Testis (tissue), 2 donors: ENCODE measurements at regions not wholly inside any gene's neighbourhood (a gene's known extent, or its start where the extent isn't known, plus 50 kb on each side); places are given as distances from the start of the nearest gene placed in this dataset.

Experiments
- DNase-seq: peaks from one replicate; pipeline ENCODE4 v3.0.0-alpha.2; 2019
- H3K27ac ChIP-seq, 2 donors: fragments of 200-600 bp; sonication (generic); one replicate each; pipeline ENCODE4 v1.5.1; 2019
- H3K27me3 ChIP-seq: fragments of 200-600 bp; sonication (generic); one replicate; pipeline ENCODE4 v1.5.1; 2019
- H3K36me3 ChIP-seq: fragments of 200-600 bp; sonication (generic); one replicate; pipeline ENCODE4 v1.5.1; 2017; ENCODE audit warnings: low read depth; ENCODE audit errors: missing control alignments
- H3K4me1 ChIP-seq: fragments of 200-600 bp; sonication (generic); one replicate; pipeline ENCODE4 v1.5.1; 2019
- H3K4me3 ChIP-seq, 2 donors: fragments of 200-600 bp; sonication (generic); one replicate each; pipeline ENCODE4 v1.5.1; 2017 to 2019
- H3K9me3 ChIP-seq: fragments of 200-600 bp; sonication (generic); one replicate; pipeline ENCODE4 v1.5.1; 2017
- CTCF ChIP-seq, 3 experiments: fragments of 450-650 bp in 2 of 3; fragments of 200-600 bp in 1 of 3; sonication (generic) in 1 of 3; IDR thresholded peaks; one replicate each; pipeline ENCODE4 v1.5.1; 2016 to 2019; ENCODE audit warnings: antibody characterized with exemption in 3 of 3, mild to moderate bottlenecking in 2 of 3, moderate library complexity in 1 of 3
- POLR2A ChIP-seq: fragments of 450-650 bp; IDR thresholded peaks from one replicate; pipeline ENCODE4 v1.6.1; 2017; ENCODE audit warnings: antibody characterized with exemption, mild to moderate bottlenecking, moderate library complexity
- WGBS, 2 donors: methylation state at CpG; one replicate each; pipeline ENCODE4 v1.1.5; 2018; 5-methylcytosine and 5-hydroxymethylcytosine counted together
- intact Hi-C: fragments of 100-400 bp; cut with DNase I; formaldehyde crosslinking; loops from one replicate; pipeline ENCODE4 v1.15.1; 2023; ENCODE audit warnings: low total_unique reads

DNA sequence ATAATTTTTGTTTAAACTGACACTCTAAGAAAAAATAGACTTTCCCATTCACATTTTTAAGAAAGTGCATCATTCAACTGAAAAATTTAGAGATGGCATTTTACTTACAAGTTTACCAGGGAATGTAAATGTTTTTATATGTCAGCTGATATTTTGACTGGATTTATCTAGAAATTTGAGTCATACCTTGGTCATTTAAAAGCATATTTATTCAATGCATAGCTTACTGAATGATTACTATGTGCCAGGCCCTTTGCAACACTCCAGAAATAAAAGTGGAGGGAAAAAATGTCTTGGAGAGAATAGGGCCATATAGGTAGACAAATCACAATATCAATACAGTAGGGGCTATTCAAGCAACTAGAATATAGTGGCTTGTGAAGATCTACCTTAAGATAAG, 98.4 kb upstream of the FAM3C start:
- TF ChIP-seq CTCF (IDR thresholded peaks at IDR 0.05) (no peak), POLR2A (no peak)
- no peak for DNase-seq
- no peak overlapping the region for H3K4me3 ChIP-seq
- intact Hi-C loops: no loop called here
- no peaks in the 10 kb centered on the region for H3K27me3 ChIP-seq
- H3K4me1 ChIP-seq: no peaks in the 10 kb centered on the region
- no peaks in the 10 kb centered on the region for H3K9me3 ChIP-seq
- H3K36me3 ChIP-seq: no peaks in the 10 kb centered on the region
- no peak overlapping the region for H3K27ac ChIP-seq

GRCh38 chr7:121493553-121493952, 97.4 kb upstream of the FAM3C start:
- no peak overlapping the region for H3K4me3 ChIP-seq
- H3K9me3 ChIP-seq: no peaks in the 10 kb centered on the region
- intact Hi-C loops: no loop called here
- no peak for DNase-seq
- no peaks in the 10 kb centered on the region for H3K4me1 ChIP-seq
- WGBS, 2 donors: 72 to 73% methylated on average over 1 of the region's 1 CpG
- H3K27ac ChIP-seq: no peak overlapping the region
- H3K36me3 ChIP-seq: no peaks in the 10 kb centered on the region
- TF ChIP-seq POLR2A (no peak), CTCF (IDR thresholded peaks at IDR 0.05) (no peak)
- no peaks in the 10 kb centered on the region for H3K27me3 ChIP-seq

GRCh38 chr7:121490309-121490708, 94.2 kb upstream of the FAM3C start:
- TF ChIP-seq POLR2A (no peak), CTCF (IDR thresholded peaks at IDR 0.05) (no peak)
- no peak for DNase-seq
- H3K27me3 ChIP-seq: no peaks in the 10 kb centered on the region
- H3K4me3 ChIP-seq: no peak overlapping the region
- no peaks in the 10 kb centered on the region for H3K9me3 ChIP-seq
- no peaks in the 10 kb centered on the region for H3K4me1 ChIP-seq
- no peaks in the 10 kb centered on the region for H3K36me3 ChIP-seq
- H3K27ac ChIP-seq: no peak overlapping the region
- intact Hi-C loops: no loop called here
- WGBS, 2 donors: 86 to 90% methylated on average over 5 of the region's 5 CpGs

GRCh38 chr7:121489440-121489839, 93.3 kb upstream of the FAM3C start:
- 81 to 91% methylated on average over 2 of the region's 2 CpGs for WGBS, 2 donors
- TF ChIP-seq POLR2A (no peak), CTCF (IDR thresholded peaks at IDR 0.05) (no peak)

GRCh38 chr7:121488111-121488650, 92.1 kb upstream of the FAM3C start:
- Histone ChIP-seq H3K27me3 (no peaks in the 10 kb centered on the region), H3K27ac (no peak overlapping the region), H3K4me1 (no peaks in the 10 kb centered on the region), H3K36me3 (no peaks in the 10 kb centered on the region), H3K4me3 (no peak overlapping the region), H3K9me3 (no peaks in the 10 kb centered on the region)
- no peak for DNase-seq
- TF ChIP-seq CTCF (IDR thresholded peaks at IDR 0.05): no peak
- TF ChIP-seq POLR2A: no peak
- intact Hi-C loops: no loop called here
- WGBS, 2 donors: 92 to 97% methylated on average over 3 of the region's 3 CpGs

More at GRCh38 chr7:121489440-121489839, 93.3 kb upstream of the FAM3C start:
- no peaks in the 10 kb centered on the region for H3K4me1 ChIP-seq
- no peaks in the 10 kb centered on the region for H3K36me3 ChIP-seq
- H3K27ac ChIP-seq: no peak overlapping the region
- H3K4me3 ChIP-seq: no peak overlapping the region
- no peak for DNase-seq
- no peaks in the 10 kb centered on the region for H3K9me3 ChIP-seq
- intact Hi-C loops: no loop called here
- no peaks in the 10 kb centered on the region for H3K27me3 ChIP-seq
